Endothelial cell of umbilical vein (primary cell): ENCODE measurements at regions not wholly inside any gene's neighbourhood (a gene's known extent, or its start where the extent isn't known, plus 50 kb on each side); places are given as distances from the start of the nearest gene placed in this dataset.

Source experiments
- BruUV-seq: library from RNA; stranded (reverse); fragments of 400-500 nt; replicated peaks from 2 replicates; lab custom pipeline; 2021; lab: Mats Ljungman, UMichigan
- CTCF ChIA-PET: fragments of 300-600, 350-600 bp; sonication (Branson Sonifier 250); formaldehyde crosslinking; loops from one replicate; lab custom pipeline; 2021; ENCODE audit warnings: antibody characterized with exemption, inconsistent platforms; lab: Charles Lee
- POLR2A ChIA-PET: fragments of 300-600, 350-600 bp; sonication (Branson Sonifier 250); formaldehyde crosslinking; loops from one replicate; lab custom pipeline; 2021; ENCODE audit warnings: antibody characterized with exemption, inconsistent platforms; lab: Charles Lee
- DNase-seq: peaks from one replicate; pipeline ENCODE4 v3.0.0-alpha.2; 2011; ENCODE audit warnings: low read depth, low spot score
- FAIRE-seq: peaks from 2 replicates; lab custom pipeline; 2011; peaks lifted over from hg19 to GRCh38; lab: Jason Lieb, UNC
- H2AFZ ChIP-seq: 2 replicates; pipeline ENCODE4 v1.6.0; 2012; ENCODE audit warnings: low read depth, low read length, control low read depth, inconsistent platforms
- H3K27ac ChIP-seq: 2 replicates; pipeline ENCODE4 v1.5.1; 2011; ENCODE audit warnings: low read depth, mild to moderate bottlenecking, control low read depth, low read length, moderate library complexity; ENCODE audit not compliant: insufficient read depth
- H3K27me3 ChIP-seq, 2 experiments: 2 replicates each; pipeline versions ENCODE4 v1.6.0 to v1.6.1; 2011; ENCODE audit warnings: low read length in 2 of 2, mixed read lengths in 1 of 2; ENCODE audit not compliant: control insufficient read depth in 2 of 2, insufficient read depth in 2 of 2
- H3K36me3 ChIP-seq, 2 experiments: 2 replicates in 1 of 2; 3 replicates in 1 of 2; pipeline ENCODE4 v1.5.1; 2011; ENCODE audit warnings: low read length in 2 of 2, mild to moderate bottlenecking in 1 of 2, moderate library complexity in 1 of 2; ENCODE audit not compliant: control insufficient read depth in 2 of 2, insufficient read depth in 2 of 2; ENCODE audit errors: extremely low read depth in 1 of 2
- H3K4me1 ChIP-seq: 3 replicates; pipeline ENCODE4 v1.5.1; 2011; ENCODE audit warnings: mild to moderate bottlenecking, low read length; ENCODE audit not compliant: control insufficient read depth, insufficient read depth; ENCODE audit errors: extremely low read depth
- H3K4me2 ChIP-seq: 2 replicates; pipeline ENCODE4 v1.6.1; 2011; ENCODE audit warnings: low read length, control low read depth, mixed read lengths; ENCODE audit not compliant: insufficient read depth
- H3K4me3 ChIP-seq, 3 experiments: fragments of 200-600 bp in 1 of 3; sonication (generic), shearing (Covaris generic) in 1 of 3; replicated peaks in 1 of 3; 2 replicates each; pipeline ENCODE4 v1.5.1; 2011 to 2016; ENCODE audit warnings: control low read depth in 3 of 3, low read length in 3 of 3, mild to moderate bottlenecking in 2 of 3, inconsistent platforms in 1 of 3, low read depth in 1 of 3, moderate library complexity in 1 of 3; ENCODE audit not compliant: insufficient read depth in 1 of 3
- H3K79me2 ChIP-seq: 2 replicates; pipeline ENCODE4 v1.6.0; 2012; ENCODE audit warnings: low read length, inconsistent platforms; ENCODE audit not compliant: control insufficient read depth, insufficient read depth
- H3K9ac ChIP-seq: replicated peaks from 2 replicates; pipeline ENCODE3; 2011; ENCODE audit warnings: low read length, control low read depth; ENCODE audit not compliant: insufficient read depth; ENCODE audit errors: extremely low read depth
- H3K9me1 ChIP-seq: replicated peaks from 3 replicates; pipeline ENCODE4 v1.6.0; 2011; ENCODE audit warnings: mild to moderate bottlenecking, low read length; ENCODE audit not compliant: control insufficient read depth, insufficient read depth; ENCODE audit errors: extremely low read depth
- H3K9me3 ChIP-seq: replicated peaks from 2 replicates; pipeline ENCODE4 v1.5.1; 2012; ENCODE audit warnings: low read length, inconsistent platforms; ENCODE audit not compliant: control insufficient read depth, insufficient read depth
- H4K20me1 ChIP-seq: replicated peaks from 2 replicates; pipeline ENCODE3; 2011; ENCODE audit warnings: mild to moderate bottlenecking, low read length; ENCODE audit not compliant: control insufficient read depth, insufficient read depth; ENCODE audit errors: extremely low read depth
- CTCF ChIP-seq, 2 donors: IDR thresholded peaks; 1 replicate in 1 of 2; 2 replicates in 1 of 2; pipeline ENCODE4 v1.5.1; 2011; ENCODE audit warnings: low read length in 2 of 2, mild to moderate bottlenecking in 2 of 2, moderate library complexity in 2 of 2, control low read depth in 1 of 2, inconsistent platforms in 1 of 2, low read depth in 1 of 2; ENCODE audit not compliant: insufficient read depth in 1 of 2; ENCODE audit errors: extremely low read depth in 1 of 2
- EZH2 ChIP-seq: IDR thresholded peaks from 2 replicates; pipeline ENCODE4 v1.6.1; 2012; ENCODE audit warnings: borderline replicate concordance, low read depth, mild to moderate bottlenecking, moderate library complexity, low read length, inconsistent platforms; ENCODE audit not compliant: severe bottlenecking
- FOS ChIP-seq: IDR thresholded peaks from 2 replicates; pipeline ENCODE4 v1.6.1; 2011; ENCODE audit warnings: mild to moderate bottlenecking, low read length, moderate library complexity, borderline replicate concordance; ENCODE audit not compliant: insufficient read depth
- GATA2 ChIP-seq: IDR thresholded peaks from 2 replicates; pipeline ENCODE4 v1.7.0; 2011; ENCODE audit warnings: low read depth, mild to moderate bottlenecking, moderate library complexity, mixed read lengths, low read length; ENCODE audit not compliant: insufficient read length, insufficient read depth
- JUN ChIP-seq: IDR thresholded peaks from 2 replicates; pipeline ENCODE4 v1.6.1; 2011; ENCODE audit warnings: borderline replicate concordance, low read depth; ENCODE audit not compliant: insufficient read length, insufficient read depth
- MAX ChIP-seq: IDR thresholded peaks from 2 replicates; pipeline ENCODE4 v1.6.1; 2011; ENCODE audit not compliant: insufficient read depth, insufficient read length
- MYC ChIP-seq: IDR thresholded peaks from one replicate; pipeline ENCODE4 v1.6.1; 2011; ENCODE audit warnings: mild to moderate bottlenecking, low read depth, low read length
- POLR2A ChIP-seq: IDR thresholded peaks from 2 replicates; pipeline ENCODE4 v1.6.1; 2012; ENCODE audit warnings: low read depth, mild to moderate bottlenecking, control low read depth, low read length
- POLR2AphosphoS5 ChIP-seq: IDR thresholded peaks from 2 replicates; pipeline ENCODE4 v1.6.1; 2012; ENCODE audit warnings: low read depth, mild to moderate bottlenecking, control low read depth, low read length, moderate library complexity; ENCODE audit not compliant: insufficient read depth
- dilution Hi-C: fragments of 300-500 bp; cut with MboI; formaldehyde crosslinking; loops from one replicate; pipeline ENCODE4 v1.15.0; 2019; ENCODE audit warnings: low sequenced_read_pairs; ENCODE audit not compliant: extremely low pct_ligation_motif_present
- intact Hi-C: fragments of 100-400 bp; cut with micrococcal nuclease; formaldehyde crosslinking; loops from one replicate; pipeline ENCODE4 v1.10.0; 2022

GRCh38 chr20:7693761-7694160, 246.5 kb downstream of the HAO1 start:
- Histone ChIP-seq H3K9me3 (no peaks in the 10 kb centered on the region), H3K27ac (no peak overlapping the region), H2AFZ (no peak overlapping the region), H3K36me3 (no peaks in the 10 kb centered on the region), H4K20me1 (no peaks in the 10 kb centered on the region), H3K4me3 (no peak overlapping the region), H3K9me1 (no peaks in the 10 kb centered on the region), H3K4me1 (no peaks in the 10 kb centered on the region), H3K79me2 (no peaks in the 10 kb centered on the region), H3K27me3 (no peaks in the 10 kb centered on the region), H3K9ac (no peak overlapping the region), H3K4me2 (no peak overlapping the region)
- intact Hi-C loops (no loop called here), dilution Hi-C loops (no loop called here)
- BruUV-seq: no TSS peak
- no peak for DNase-seq
- no peak for TF ChIP-seq JUN
- TF ChIP-seq EZH2: no peak
- no peak for TF ChIP-seq CTCF (IDR thresholded peaks at IDR 0.05; ENCODE audit: extremely low read depth in 1 of 2, insufficient read depth in 1 of 2, low read depth in 1 of 2, low read length in 2 of 2)
- no peak for TF ChIP-seq FOS
- TF ChIP-seq MYC: no peak
- no peak for TF ChIP-seq POLR2A
- TF ChIP-seq POLR2AphosphoS5: no peak
- TF ChIP-seq MAX: no peak
- TF ChIP-seq GATA2: no peak
- CTCF ChIA-PET: interaction anchor here (0.7 to 1.1 kb wide), 2 partner anchors 9 to 38 kb away, joined by 3 to 4 read pairs; no protein-coding TSS in a partner anchor
- FAIRE-seq: no peak
- POLR2A ChIA-PET: interaction anchor here (0.6 kb wide), 1 partner anchor 579 kb away, joined by 3 read pairs; no protein-coding TSS in a partner anchor
